ENCODE measurements at regions not wholly inside any gene's neighbourhood (a gene's known extent, or its start where the extent isn't known, plus 50 kb on each side); places are given as distances from the start of the nearest gene placed in this dataset.

- Histone ChIP-seq H3K79me2 (ENCODE audit: control insufficient read depth in 1 of 2, insufficient read depth in 2 of 2, low read length in 2 of 2) (no peaks in the 10 kb centered on the region), H3K27ac (ENCODE audit: low read depth, low read length) (no peak overlapping the region), H4K91ac (replicated peaks; ENCODE audit: insufficient read length, low read length) (no peak overlapping the region)
Observed at GRCh38 chr1:175818929-175819328, 75.5 kb upstream of the TNR start.

More at GRCh38 chr1:175818929-175819328, 75.5 kb upstream of the TNR start:
- H3K23ac ChIP-seq (ENCODE audit: insufficient read length): no peak overlapping the region
- no peak overlapping the region for H2BK5ac ChIP-seq (ENCODE audit: low read depth, low read length)
- no peaks in the 10 kb centered on the region for H3K79me1 ChIP-seq (ENCODE audit: low read depth, low read length)
- H2BK20ac ChIP-seq (ENCODE audit: low read length): no peak overlapping the region
- H3K56ac ChIP-seq (replicated peaks; ENCODE audit: insufficient read length, low read depth, low read length): no peak overlapping the region
- H3K18ac ChIP-seq (ENCODE audit: extremely low read depth, low read length): no peak overlapping the region
- ChIA-PET CTCF (ENCODE audit: partially characterized antibody) (interaction anchor here (1.0 to 2.5 kb wide), 6 partner anchors 12 to 345 kb away, joined by 3 to 16 read pairs (median 4); partner anchors contain the start of gene TNR), POLR2A (ENCODE audit: partially characterized antibody) (no interaction called here)
- H2BK15ac ChIP-seq (ENCODE audit: low read length): no peak overlapping the region
- no peaks in the 10 kb centered on the region for H3K36me3 ChIP-seq (ENCODE audit: control insufficient read depth in 2 of 4, insufficient read depth in 4 of 4, low read length in 3 of 4)
- no peaks in the 10 kb centered on the region for H4K20me1 ChIP-seq (replicated peaks in 1 of 2; ENCODE audit: control insufficient read depth in 1 of 2, insufficient read depth in 2 of 2, low read length in 2 of 2)
- H3K23me2 ChIP-seq (ENCODE audit: low read depth, low read length): no peaks in the 10 kb centered on the region
- no peak overlapping the region for H3K9ac ChIP-seq (replicated peaks in 1 of 4; ENCODE audit: extremely low read depth in 1 of 4, low read depth in 3 of 4, low read length in 3 of 4)
- no peak overlapping the region for H2AFZ ChIP-seq (ENCODE audit: low read length)
- H2AK5ac ChIP-seq (ENCODE audit: low read depth, low read length): no peak overlapping the region
- H3K4me3 ChIP-seq (ENCODE audit: extremely low read depth in 1 of 4, insufficient read depth in 2 of 4, low read depth in 3 of 4, low read length in 4 of 4): no peak overlapping the region
- H3K27me3 ChIP-seq (replicated peaks in 1 of 4; ENCODE audit: control insufficient read depth in 3 of 4, extremely low read depth in 1 of 4, insufficient read depth in 3 of 4, low read length in 3 of 4): no peaks in the 10 kb centered on the region
- no peak for DNase-seq (ENCODE audit: low read depth in 1 of 2, low spot score in 2 of 2)
- no peak overlapping the region for H3K4me2 ChIP-seq (ENCODE audit: insufficient read depth in 1 of 2, low read depth in 2 of 2, low read length in 2 of 2)
- no peak overlapping the region for H2BK12ac ChIP-seq (ENCODE audit: low read depth, low read length)
- H3K14ac ChIP-seq (ENCODE audit: insufficient read length): no peak overlapping the region
- no peak for FAIRE-seq
- no peak overlapping the region for H4K8ac ChIP-seq (ENCODE audit: extremely low read depth, insufficient read depth, low read length)
- TF ChIP-seq SIN3A (conservative IDR thresholded peaks at IDR 0.05 in 1 of 2, IDR thresholded peaks at IDR 0.05 in 1 of 2; ENCODE audit: low read depth in 1 of 2, low read length in 2 of 2) (no peak), E2F6 (IDR thresholded peaks at IDR 0.05) (no peak), EP300 (IDR thresholded peaks at IDR 0.05; ENCODE audit: borderline replicate concordance in 1 of 2, low read depth in 2 of 2, low read length in 2 of 2) (no peak), ATF2 (IDR thresholded peaks at IDR 0.05; ENCODE audit: low read length) (no peak), TBP (IDR thresholded peaks at IDR 0.05; ENCODE audit: low read depth, low read length) (no peak), CHD1 (IDR thresholded peaks at IDR 0.05; ENCODE audit: low read depth, low read length) (no peak)
- H3K9me3 ChIP-seq (ENCODE audit: insufficient read depth in 2 of 2, low read depth in 1 of 2, low read length in 1 of 2): no peaks in the 10 kb centered on the region
- 65% methylated on average over 1 of the region's 1 CpG; no CpG with 5 or more reads in 1 of the 2 experiments for WGBS, 2 experiments (ENCODE audit: extremely low coverage in 1 of 2, insufficient coverage in 1 of 2, insufficient read length in 1 of 2, insufficient replicate concordance in 2 of 2, low coverage in 1 of 2, low lambda C conversion rate in 2 of 2, missing lambda C conversion rate in 1 of 2)
- H4K5ac ChIP-seq (ENCODE audit: insufficient read length, low read depth, low read length): no peak overlapping the region
- no peak overlapping the region for H3K4ac ChIP-seq (replicated peaks; ENCODE audit: insufficient read length, low read depth, low read length)
- peaks cover 0 to 3% (median 0%) of the 10 kb centered on the region in 4 experiments; a peak in 1 of 7 replicates for H3K4me1 ChIP-seq (replicated peaks in 1 of 4; ENCODE audit: control insufficient read depth in 3 of 4, insufficient read depth in 4 of 4, low read length in 3 of 4)
- no peak overlapping the region for H2BK120ac ChIP-seq (replicated peaks; ENCODE audit: low read depth, low read length)
